Choroid plexus epithelial cell (primary cell): ENCODE measurements at regions not wholly inside any gene's neighbourhood (a gene's known extent, or its start where the extent isn't known, plus 50 kb on each side); places are given as distances from the start of the nearest gene placed in this dataset.
A peak's percentile ranks its signal among the peaks of the same experiment; 100 is the strongest.

Experiments used
- DNase-seq: peaks from one replicate; pipeline ENCODE4 v3.0.0-alpha.2; 2010; ENCODE audit warnings: low read depth
- H3K4me3 ChIP-seq: 2 replicates; pipeline ENCODE4 v1.5.1; 2011; ENCODE audit warnings: low read depth, mild to moderate bottlenecking, control low read depth, low read length, moderate library complexity
- CTCF ChIP-seq: conservative IDR thresholded peaks from 2 replicates; pipeline ENCODE4 v1.5.1; 2011; ENCODE audit warnings: low read depth, mild to moderate bottlenecking, control low read depth, inconsistent platforms, low read length, moderate library complexity

- peak; percentile 48 for DNase-seq
- TF ChIP-seq CTCF = no peak
- no peak overlapping the region for H3K4me3 ChIP-seq
These were observed 234.0 kb upstream of the MARCKS start for GRCh38 chr6:113623129-113623528.

- H3K4me3 ChIP-seq = no peak overlapping the region
- no peak for DNase-seq
- TF ChIP-seq CTCF = no peak
These were observed 231.3 kb upstream of the MARCKS start for GRCh38 chr6:113625850-113626249.

- no peak for TF ChIP-seq CTCF
- no peak for DNase-seq
- no peak overlapping the region for H3K4me3 ChIP-seq
These were observed 230.7 kb upstream of the MARCKS start for GRCh38 chr6:113626475-113626874.

GRCh38 chr6:113627480-113627879 is 229.7 kb upstream of the MARCKS start:
- DNase-seq = no peak
- H3K4me3 ChIP-seq = no peak overlapping the region
- TF ChIP-seq CTCF = no peak

- H3K4me3 ChIP-seq = no peak overlapping the region
- TF ChIP-seq CTCF = no peak
- no peak for DNase-seq
These were observed 227.9 kb upstream of the MARCKS start for GRCh38 chr6:113629256-113629655.

- no peak for TF ChIP-seq CTCF
- no peak overlapping the region for H3K4me3 ChIP-seq
- peak; percentile 91 for DNase-seq
These were observed 227.0 kb upstream of the MARCKS start for GRCh38 chr6:113629975-113630737.
